HEK293T (cell line): ENCODE measurements at regions not wholly inside any gene's neighbourhood (a gene's known extent, or its start where the extent isn't known, plus 50 kb on each side); places are given as distances from the start of the nearest gene placed in this dataset.

Experiments used
- ARNT ChIP-seq: fragments of 450-650 bp; IDR thresholded peaks from 2 replicates; pipeline ENCODE4 v1.6.1; 2017; ENCODE audit warnings: mild to moderate bottlenecking
- BHLHE40 ChIP-seq: fragments of 450-650 bp; IDR thresholded peaks from 2 replicates; pipeline ENCODE4 v1.6.1; 2016; ENCODE audit warnings: mild to moderate bottlenecking, moderate library complexity, borderline replicate concordance
- FOXA1 ChIP-seq: fragments of 450-650 bp; IDR thresholded peaks from 2 replicates; pipeline ENCODE4 v1.6.1; 2016; ENCODE audit warnings: mild to moderate bottlenecking
- FOXK2 ChIP-seq: fragments of 450-650 bp; IDR thresholded peaks from 2 replicates; pipeline ENCODE4 v1.6.1; 2016; ENCODE audit warnings: mild to moderate bottlenecking
- FOXM1 ChIP-seq: fragments of 450-650 bp; IDR thresholded peaks from 2 replicates; pipeline ENCODE4 v1.6.1; 2017; ENCODE audit warnings: mild to moderate bottlenecking, borderline replicate concordance
- L3MBTL2 ChIP-seq: fragments of 450-650 bp; conservative IDR thresholded peaks from 2 replicates; pipeline ENCODE4 v1.6.1; 2016; ENCODE audit warnings: mild to moderate bottlenecking
- PKNOX1 ChIP-seq: fragments of 450-650 bp; IDR thresholded peaks from 2 replicates; pipeline ENCODE4 v1.6.1; 2016
- SP1 ChIP-seq: fragments of 450-650 bp; IDR thresholded peaks from 2 replicates; pipeline ENCODE4 v1.6.1; 2017
- SUZ12 ChIP-seq: fragments of 450-650 bp; IDR thresholded peaks from 2 replicates; pipeline ENCODE4 v1.6.1; 2016; ENCODE audit warnings: mild to moderate bottlenecking
- ZNF384 ChIP-seq: fragments of 450-650 bp; IDR thresholded peaks from 2 replicates; pipeline ENCODE4 v1.6.1; 2016

DNA sequence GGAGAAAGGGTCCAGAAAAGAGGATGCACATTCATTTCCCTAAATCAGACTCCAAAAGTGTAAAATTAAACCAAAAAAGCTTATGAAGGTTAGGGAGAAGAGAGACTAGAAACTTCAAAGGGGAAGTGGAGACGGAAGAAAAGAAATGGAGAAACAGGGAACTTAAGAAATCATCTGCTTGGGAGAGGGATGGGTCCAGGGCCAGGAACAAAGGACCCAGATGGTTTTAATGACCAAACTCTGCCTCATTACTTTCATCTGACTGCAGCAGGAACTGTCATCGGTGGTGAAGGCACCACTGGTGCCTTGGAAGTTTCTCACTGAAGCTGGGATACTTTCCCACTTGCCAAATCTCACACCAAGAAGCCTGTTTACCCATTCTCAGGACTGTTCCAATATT is 70.5 kb upstream of the SLC4A7 start:
- no peak for TF ChIP-seq FOXA1
- no peak for TF ChIP-seq SP1
- no peak for TF ChIP-seq PKNOX1
- TF ChIP-seq FOXM1 = no peak
- TF ChIP-seq SUZ12 = no peak
- no peak for TF ChIP-seq BHLHE40
- TF ChIP-seq L3MBTL2 = no peak
- no peak for TF ChIP-seq ZNF384
- no peak for TF ChIP-seq FOXK2
- no peak for TF ChIP-seq ARNT
